HG03520 (cell line): ENCODE measurements at regions not wholly inside any gene's neighbourhood (a gene's known extent, or its start where the extent isn't known, plus 50 kb on each side); places are given as distances from the start of the nearest gene placed in this dataset.

Experiments
- ATAC-seq: cut with Tn5 transposase; IDR thresholded peaks from one replicate; pipeline ENCODE4 v1.9.1; 2021; ENCODE audit warnings: mild to moderate bottlenecking, moderate library complexity; ENCODE audit not compliant: unreplicated experiment

- no peak for ATAC-seq
Observed at GRCh38 chr5:4100739-4101138, 505.1 kb downstream of the IRX1 start.

GRCh38 chr5:4101189-4101588, 505.6 kb downstream of the IRX1 start:
- ATAC-seq = no peak

GRCh38 chr5:4104831-4105597, 509.4 kb downstream of the IRX1 start:
- ATAC-seq = no peak

- ATAC-seq = no peak
Observed at GRCh38 chr5:4108690-4109089, 513.1 kb downstream of the IRX1 start.

- ATAC-seq = no peak
Observed at GRCh38 chr5:4113426-4113825, 517.8 kb downstream of the IRX1 start.

GRCh38 chr5:4113905-4114304, 518.3 kb downstream of the IRX1 start:
- ATAC-seq = no peak

GRCh38 chr5:4114452-4114851, 518.8 kb downstream of the IRX1 start:
- no peak for ATAC-seq

- ATAC-seq = no peak
Observed at GRCh38 chr5:4116834-4117233, 521.2 kb downstream of the IRX1 start.

- ATAC-seq = no peak
Observed at GRCh38 chr5:4124221-4124970, 528.8 kb downstream of the IRX1 start.

GRCh38 chr5:4128994-4129393, 533.4 kb downstream of the IRX1 start:
- ATAC-seq = no peak

- ATAC-seq = no peak
Observed at GRCh38 chr5:4129523-4129922, 533.9 kb downstream of the IRX1 start.

GRCh38 chr5:4130819-4131218, 535.2 kb downstream of the IRX1 start:
- no peak for ATAC-seq

GRCh38 chr5:4137781-4138180, 542.1 kb downstream of the IRX1 start:
- no peak for ATAC-seq

- no peak for ATAC-seq
Observed at GRCh38 chr5:4142842-4143241, 547.2 kb downstream of the IRX1 start.

- ATAC-seq = no peak
Observed at GRCh38 chr5:4144411-4145007, 548.9 kb downstream of the IRX1 start.

GRCh38 chr5:4145511-4145910, 549.9 kb downstream of the IRX1 start:
- no peak for ATAC-seq

GRCh38 chr5:4148009-4148408, 552.4 kb downstream of the IRX1 start:
- no peak for ATAC-seq

- no peak for ATAC-seq
Observed at GRCh38 chr5:4150067-4150466, 554.4 kb downstream of the IRX1 start.

GRCh38 chr5:4156153-4156552, 560.5 kb downstream of the IRX1 start:
- no peak for ATAC-seq

- ATAC-seq = no peak
Observed at GRCh38 chr5:4156889-4157288, 561.3 kb downstream of the IRX1 start.

- no peak for ATAC-seq
Observed at GRCh38 chr5:4158750-4159447, 563.3 kb downstream of the IRX1 start.
